ENCODE measurements at regions not wholly inside any gene's neighbourhood (a gene's known extent, or its start where the extent isn't known, plus 50 kb on each side); places are given as distances from the start of the nearest gene placed in this dataset.

- TF ChIP-seq CTCF (IDR thresholded peaks at IDR 0.05) (no peak), POLR2A (IDR thresholded peaks at IDR 0.05) (no peak)
Measured at GRCh38 chr2:55775828-55776227, 82.2 kb upstream of the PNPT1 start.

Data from uterus (tissue), 2 donors.